Endothelial cell of umbilical vein (primary cell): ENCODE measurements at regions not wholly inside any gene's neighbourhood (a gene's known extent, or its start where the extent isn't known, plus 50 kb on each side); places are given as distances from the start of the nearest gene placed in this dataset.

Experiments used
- EZH2 ChIP-seq: IDR thresholded peaks from 2 replicates; pipeline ENCODE4 v1.6.1; 2012; ENCODE audit warnings: borderline replicate concordance, low read depth, mild to moderate bottlenecking, moderate library complexity, low read length, inconsistent platforms; ENCODE audit not compliant: severe bottlenecking
- FOS ChIP-seq: IDR thresholded peaks from 2 replicates; pipeline ENCODE4 v1.6.1; 2011; ENCODE audit warnings: mild to moderate bottlenecking, low read length, moderate library complexity, borderline replicate concordance; ENCODE audit not compliant: insufficient read depth
- JUN ChIP-seq: IDR thresholded peaks from 2 replicates; pipeline ENCODE4 v1.6.1; 2011; ENCODE audit warnings: borderline replicate concordance, low read depth; ENCODE audit not compliant: insufficient read length, insufficient read depth
- MAX ChIP-seq: IDR thresholded peaks from 2 replicates; pipeline ENCODE4 v1.6.1; 2011; ENCODE audit not compliant: insufficient read depth, insufficient read length
- POLR2A ChIP-seq: IDR thresholded peaks from 2 replicates; pipeline ENCODE4 v1.6.1; 2012; ENCODE audit warnings: low read depth, mild to moderate bottlenecking, control low read depth, low read length
- POLR2AphosphoS5 ChIP-seq: IDR thresholded peaks from 2 replicates; pipeline ENCODE4 v1.6.1; 2012; ENCODE audit warnings: low read depth, mild to moderate bottlenecking, control low read depth, low read length, moderate library complexity; ENCODE audit not compliant: insufficient read depth
- TF ChIP-seq, protein P1 (sequence below), 2 donors: IDR thresholded peaks; 1 replicate in 1 of 2; 2 replicates in 1 of 2; pipeline ENCODE4 v1.5.1; 2011; ENCODE audit warnings: low read length in 2 of 2, mild to moderate bottlenecking in 2 of 2, moderate library complexity in 2 of 2, control low read depth in 1 of 2, inconsistent platforms in 1 of 2, low read depth in 1 of 2; ENCODE audit not compliant: insufficient read depth in 1 of 2; ENCODE audit errors: extremely low read depth in 1 of 2

DNA sequence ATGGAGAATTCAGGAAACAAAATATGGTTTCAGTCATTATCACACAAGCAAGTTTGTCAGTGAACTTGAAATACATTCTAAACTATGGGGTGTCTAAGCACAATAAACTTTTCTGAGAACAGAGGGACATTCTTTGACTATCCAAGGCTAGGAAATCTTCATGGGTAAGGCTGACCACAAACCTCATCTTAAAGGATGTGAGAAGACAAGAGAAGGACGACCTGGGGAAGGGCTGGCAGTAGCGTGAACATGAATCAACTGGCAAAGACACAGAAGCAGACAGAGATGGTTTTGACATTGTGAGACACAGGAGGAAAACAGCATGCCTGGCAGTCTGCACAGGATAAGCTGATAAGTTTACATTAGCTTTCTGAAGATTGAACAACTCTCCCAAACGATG, 752.4 kb upstream of the SLC8A1 start:
- TF ChIP-seq, protein P1, sequence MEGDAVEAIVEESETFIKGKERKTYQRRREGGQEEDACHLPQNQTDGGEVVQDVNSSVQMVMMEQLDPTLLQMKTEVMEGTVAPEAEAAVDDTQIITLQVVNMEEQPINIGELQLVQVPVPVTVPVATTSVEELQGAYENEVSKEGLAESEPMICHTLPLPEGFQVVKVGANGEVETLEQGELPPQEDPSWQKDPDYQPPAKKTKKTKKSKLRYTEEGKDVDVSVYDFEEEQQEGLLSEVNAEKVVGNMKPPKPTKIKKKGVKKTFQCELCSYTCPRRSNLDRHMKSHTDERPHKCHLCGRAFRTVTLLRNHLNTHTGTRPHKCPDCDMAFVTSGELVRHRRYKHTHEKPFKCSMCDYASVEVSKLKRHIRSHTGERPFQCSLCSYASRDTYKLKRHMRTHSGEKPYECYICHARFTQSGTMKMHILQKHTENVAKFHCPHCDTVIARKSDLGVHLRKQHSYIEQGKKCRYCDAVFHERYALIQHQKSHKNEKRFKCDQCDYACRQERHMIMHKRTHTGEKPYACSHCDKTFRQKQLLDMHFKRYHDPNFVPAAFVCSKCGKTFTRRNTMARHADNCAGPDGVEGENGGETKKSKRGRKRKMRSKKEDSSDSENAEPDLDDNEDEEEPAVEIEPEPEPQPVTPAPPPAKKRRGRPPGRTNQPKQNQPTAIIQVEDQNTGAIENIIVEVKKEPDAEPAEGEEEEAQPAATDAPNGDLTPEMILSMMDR (IDR thresholded peaks at IDR 0.05; ENCODE audit: extremely low read depth in 1 of 2, insufficient read depth in 1 of 2, low read depth in 1 of 2, low read length in 2 of 2), result no peak
- TF ChIP-seq POLR2AphosphoS5 (no peak), JUN (no peak), POLR2A (no peak), EZH2 (no peak), FOS (no peak), MAX (no peak)
